GM23338 (cell line): ENCODE measurements at regions not wholly inside any gene's neighbourhood (a gene's known extent, or its start where the extent isn't known, plus 50 kb on each side); places are given as distances from the start of the nearest gene placed in this dataset.

Source experiments
- ATAC-seq: fragments of 200-7000 bp; cut with Tn5 transposase; 3 replicates; pipeline ENCODE4 v1.9.1; 2020
- DNase-seq: peaks from one replicate; pipeline ENCODE4 v3.0.0-alpha.2; 2015; ENCODE audit warnings: low spot score
- H2AFZ ChIP-seq: fragments of 200-600 bp; sonication (generic); 2 replicates; pipeline ENCODE4 v1.8.0; 2016; ENCODE audit warnings: antibody characterized with exemption, mild to moderate bottlenecking, moderate library complexity
- H3F3A ChIP-seq: fragments of 200-600 bp; sonication (generic); replicated peaks from 2 replicates; pipeline ENCODE4 v1.8.0; 2017; ENCODE audit warnings: antibody characterized with exemption, mixed run types, low read depth
- H3K27ac ChIP-seq: fragments of 200-600 bp; sonication (generic); 2 replicates; pipeline ENCODE4 v1.6.1; 2016; ENCODE audit warnings: low read depth
- H3K27me3 ChIP-seq: fragments of 200-600 bp; sonication (generic); 2 replicates; pipeline ENCODE4 v1.8.0; 2016; ENCODE audit warnings: mild to moderate bottlenecking, mixed run types, moderate library complexity; ENCODE audit not compliant: insufficient read depth
- H3K36me3 ChIP-seq: fragments of 200-600 bp; sonication (generic); 2 replicates; pipeline ENCODE4 v1.8.0; 2016; ENCODE audit warnings: mild to moderate bottlenecking; ENCODE audit not compliant: insufficient read depth
- H3K4me1 ChIP-seq: fragments of 200-600 bp; sonication (generic); 2 replicates; pipeline ENCODE4 v1.8.0; 2016; ENCODE audit warnings: mild to moderate bottlenecking, moderate library complexity; ENCODE audit not compliant: insufficient read depth
- H3K4me2 ChIP-seq: fragments of 200-600 bp; sonication (generic); 2 replicates; pipeline ENCODE4 v1.7.1; 2017; ENCODE audit warnings: mixed run types
- H3K4me3 ChIP-seq: fragments of 200-600 bp; sonication (generic); 2 replicates; pipeline ENCODE4 v1.6.1; 2016; ENCODE audit warnings: mixed run types
- H3K79me2 ChIP-seq: fragments of 200-600 bp; sonication (generic); replicated peaks from 2 replicates; pipeline ENCODE4 v1.8.0; 2017; ENCODE audit warnings: mild to moderate bottlenecking; ENCODE audit not compliant: insufficient read depth
- H3K9me2 ChIP-seq: fragments of 200-600 bp; sonication (generic); 2 replicates; pipeline ENCODE4 v1.8.0; 2017; ENCODE audit not compliant: insufficient read depth
- H4K20me1 ChIP-seq: fragments of 200-600 bp; sonication (generic); replicated peaks from 2 replicates; pipeline ENCODE4 v1.8.0; 2017; ENCODE audit warnings: mild to moderate bottlenecking; ENCODE audit not compliant: insufficient read depth
- H3K27ac Mint-ChIP-seq: 2 replicates; pipeline ENCODE4 v1.8.0; 2020; ENCODE audit warnings: inconsistent platforms, mild to moderate bottlenecking, moderate library complexity, mixed read lengths
- H3K27me3 Mint-ChIP-seq: 3 replicates; pipeline ENCODE4 v1.8.0; 2022; ENCODE audit warnings: low read depth, mild to moderate bottlenecking, moderate library complexity, mixed read lengths, inconsistent platforms; ENCODE audit not compliant: insufficient read depth, poor library complexity
- H3K36me3 Mint-ChIP-seq: 3 replicates; pipeline ENCODE4 v1.8.0; 2021; ENCODE audit warnings: low read depth, mild to moderate bottlenecking, inconsistent platforms, moderate library complexity, mixed read lengths
- H3K4me1 Mint-ChIP-seq: 3 replicates; pipeline ENCODE4 v1.8.0; 2020; ENCODE audit warnings: mild to moderate bottlenecking, inconsistent platforms, mixed read lengths
- H3K4me3 Mint-ChIP-seq: 3 replicates; pipeline ENCODE4 v1.8.0; 2021; ENCODE audit warnings: moderate library complexity, mild to moderate bottlenecking, inconsistent platforms, mixed read lengths
- H3K9me3 Mint-ChIP-seq: 3 replicates; pipeline ENCODE4 v1.8.0; 2020; ENCODE audit warnings: moderate library complexity, mild to moderate bottlenecking, inconsistent platforms, mixed read lengths
- CREB1 ChIP-seq: fragments of 250-450 bp; sonication (Bioruptor Pico); IDR thresholded peaks from 2 replicates; pipeline ENCODE4 v1.5.0; 2020; ENCODE audit warnings: low read depth, mild to moderate bottlenecking, moderate library complexity
- EZH2 ChIP-seq: fragments of 200-600 bp; sonication (generic); IDR thresholded peaks from one replicate; pipeline ENCODE4 v1.8.0; 2017; ENCODE audit warnings: antibody characterized with exemption, mild to moderate bottlenecking, low read depth; ENCODE audit not compliant: unreplicated experiment
- EZH2phosphoT487 ChIP-seq: fragments of 200-600 bp; sonication (generic); IDR thresholded peaks from one replicate; pipeline ENCODE4 v1.8.1; 2018; ENCODE audit warnings: antibody characterized with exemption; ENCODE audit not compliant: unreplicated experiment
- NANOG ChIP-seq: IDR thresholded peaks from 2 replicates; pipeline ENCODE4 v1.6.1; 2016; ENCODE audit warnings: antibody characterized with exemption, borderline replicate concordance
- POLR2AphosphoS5 ChIP-seq: IDR thresholded peaks from 2 replicates; pipeline ENCODE4 v1.6.1; 2016; ENCODE audit warnings: antibody characterized with exemption, low read depth
- STAT1 ChIP-seq: IDR thresholded peaks from one replicate; pipeline ENCODE4 v1.6.1; 2016; ENCODE audit warnings: antibody characterized with exemption; ENCODE audit not compliant: unreplicated experiment
- ZNF114 ChIP-seq: fragments of 250-450 bp; sonication (Bioruptor Pico); IDR thresholded peaks from 2 replicates; pipeline ENCODE4 v1.5.0; 2020; ENCODE audit warnings: mild to moderate bottlenecking, moderate library complexity
- ZNF331 ChIP-seq: fragments of 250-450 bp; sonication (Bioruptor Pico); IDR thresholded peaks from 2 replicates; pipeline ENCODE4 v1.5.0; 2020; ENCODE audit warnings: low read depth, mild to moderate bottlenecking, moderate library complexity
- TF ChIP-seq, protein P1 (sequence below): IDR thresholded peaks from 2 replicates; pipeline ENCODE4 v1.6.1; 2016; ENCODE audit warnings: antibody characterized with exemption
- TF ChIP-seq, protein P2 (sequence below), 2 experiments: fragments of 200-600 bp in 1 of 2; sonication (generic) in 1 of 2; conservative IDR thresholded peaks; 2 replicates each; pipeline versions ENCODE4 v1.5.1 to v1.6.1; 2016 to 2017; ENCODE audit warnings: antibody characterized with exemption in 2 of 2, low read depth in 2 of 2, mild to moderate bottlenecking in 2 of 2, moderate library complexity in 1 of 2
- TF ChIP-seq, protein P3 (sequence below): fragments of 250-450 bp; sonication (Bioruptor Pico); IDR thresholded peaks from 2 replicates; pipeline ENCODE4 v1.5.0; 2020; ENCODE audit warnings: mild to moderate bottlenecking, moderate library complexity

DNA sequence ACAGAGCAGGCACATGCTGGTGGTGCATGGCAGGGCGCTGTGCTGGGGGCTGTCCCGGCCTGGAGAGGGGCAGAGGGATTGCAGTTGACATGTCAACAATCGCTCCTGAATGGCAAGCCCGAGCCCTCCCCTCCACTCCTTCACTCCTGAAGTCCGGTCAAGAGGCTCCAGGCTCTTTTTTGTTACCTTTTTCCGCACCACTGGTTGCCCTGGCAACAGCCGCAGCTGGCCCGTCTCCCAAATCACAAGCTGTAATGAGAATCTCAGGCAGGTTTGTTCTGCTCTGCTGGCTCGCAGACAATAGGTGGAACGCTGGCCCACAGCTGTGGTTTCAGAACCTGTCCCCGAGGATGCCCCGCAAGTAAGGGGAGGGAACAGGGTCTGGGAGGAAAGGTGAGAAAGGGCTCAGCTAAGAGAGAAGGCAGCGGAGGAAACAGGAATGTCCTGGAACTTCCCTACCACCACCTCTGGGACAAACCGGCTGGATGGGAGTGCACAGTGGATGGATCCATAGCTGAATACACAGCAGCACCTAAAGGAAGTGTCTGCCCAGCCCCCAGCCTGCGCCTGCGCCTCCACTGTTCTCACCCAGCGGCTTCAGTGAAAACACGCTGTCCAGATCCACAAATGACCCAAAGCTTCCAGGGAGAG is 58.9 kb downstream of the CALML3 start (continued):
- TF ChIP-seq, protein P1, sequence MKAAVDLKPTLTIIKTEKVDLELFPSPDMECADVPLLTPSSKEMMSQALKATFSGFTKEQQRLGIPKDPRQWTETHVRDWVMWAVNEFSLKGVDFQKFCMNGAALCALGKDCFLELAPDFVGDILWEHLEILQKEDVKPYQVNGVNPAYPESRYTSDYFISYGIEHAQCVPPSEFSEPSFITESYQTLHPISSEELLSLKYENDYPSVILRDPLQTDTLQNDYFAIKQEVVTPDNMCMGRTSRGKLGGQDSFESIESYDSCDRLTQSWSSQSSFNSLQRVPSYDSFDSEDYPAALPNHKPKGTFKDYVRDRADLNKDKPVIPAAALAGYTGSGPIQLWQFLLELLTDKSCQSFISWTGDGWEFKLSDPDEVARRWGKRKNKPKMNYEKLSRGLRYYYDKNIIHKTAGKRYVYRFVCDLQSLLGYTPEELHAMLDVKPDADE = no peak
- TF ChIP-seq, protein P2, sequence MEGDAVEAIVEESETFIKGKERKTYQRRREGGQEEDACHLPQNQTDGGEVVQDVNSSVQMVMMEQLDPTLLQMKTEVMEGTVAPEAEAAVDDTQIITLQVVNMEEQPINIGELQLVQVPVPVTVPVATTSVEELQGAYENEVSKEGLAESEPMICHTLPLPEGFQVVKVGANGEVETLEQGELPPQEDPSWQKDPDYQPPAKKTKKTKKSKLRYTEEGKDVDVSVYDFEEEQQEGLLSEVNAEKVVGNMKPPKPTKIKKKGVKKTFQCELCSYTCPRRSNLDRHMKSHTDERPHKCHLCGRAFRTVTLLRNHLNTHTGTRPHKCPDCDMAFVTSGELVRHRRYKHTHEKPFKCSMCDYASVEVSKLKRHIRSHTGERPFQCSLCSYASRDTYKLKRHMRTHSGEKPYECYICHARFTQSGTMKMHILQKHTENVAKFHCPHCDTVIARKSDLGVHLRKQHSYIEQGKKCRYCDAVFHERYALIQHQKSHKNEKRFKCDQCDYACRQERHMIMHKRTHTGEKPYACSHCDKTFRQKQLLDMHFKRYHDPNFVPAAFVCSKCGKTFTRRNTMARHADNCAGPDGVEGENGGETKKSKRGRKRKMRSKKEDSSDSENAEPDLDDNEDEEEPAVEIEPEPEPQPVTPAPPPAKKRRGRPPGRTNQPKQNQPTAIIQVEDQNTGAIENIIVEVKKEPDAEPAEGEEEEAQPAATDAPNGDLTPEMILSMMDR (conservative IDR thresholded peaks at IDR 0.05; ENCODE audit: low read depth in 2 of 2) = no peak
- TF ChIP-seq CREB1 (no peak), ZNF114 (no peak), EZH2 (no peak)

DNA sequence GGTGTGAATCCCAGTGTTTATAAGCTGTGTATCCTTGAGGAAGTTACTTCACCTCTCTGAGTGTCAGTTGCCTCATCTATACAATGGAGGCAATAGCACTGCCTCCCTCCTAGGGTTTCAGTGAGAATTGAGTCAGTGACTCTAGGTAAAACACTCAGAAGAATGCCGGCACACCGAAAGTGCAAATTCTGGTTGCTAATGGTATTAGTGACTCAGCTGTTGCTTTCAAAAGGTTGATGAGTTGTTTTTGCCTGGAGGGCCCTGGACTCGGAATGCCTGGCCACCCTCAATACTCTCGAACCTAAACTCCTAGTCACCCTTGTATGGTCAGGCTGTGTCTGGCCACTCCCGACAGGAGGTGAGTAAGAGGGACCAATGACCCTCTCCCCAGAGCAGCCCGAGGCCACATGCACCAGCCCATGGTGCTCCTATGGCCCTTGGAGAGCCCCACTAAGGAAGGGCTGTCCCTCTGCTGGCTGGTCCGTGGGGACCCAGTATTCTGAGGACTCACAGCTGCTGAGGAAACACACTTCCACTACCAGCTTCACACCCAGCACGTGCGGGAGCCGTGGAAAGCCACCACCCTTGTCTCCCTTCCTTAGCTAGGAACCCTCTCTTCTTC is 60.2 kb downstream of the CALML3 start:
- Mint-ChIP-seq H3K9me3 (no peaks in the 10 kb centered on the region), H3K36me3 (no peaks in the 10 kb centered on the region), H3K4me1 (peaks cover 36% of the 10 kb centered on the region), H3K4me3 (no peak overlapping the region), H3K27ac (no peak overlapping the region), H3K27me3 (peaks cover 14% of the 10 kb centered on the region)
- ATAC-seq (no peak), DNase-seq (no peak)
- no peaks in the 10 kb centered on the region for H3K27me3 ChIP-seq
- H2AFZ ChIP-seq = peak overlapping the region; percentile 72; the same call in 1 of the 2 replicates
- TF ChIP-seq EZH2phosphoT487 (no peak), POLR2AphosphoS5 (no peak), NANOG (no peak), EZH2 (no peak), CREB1 (no peak), ZNF331 (CRISPR knock-in tag) (no peak), STAT1 (no peak)
- TF ChIP-seq, protein P3, sequence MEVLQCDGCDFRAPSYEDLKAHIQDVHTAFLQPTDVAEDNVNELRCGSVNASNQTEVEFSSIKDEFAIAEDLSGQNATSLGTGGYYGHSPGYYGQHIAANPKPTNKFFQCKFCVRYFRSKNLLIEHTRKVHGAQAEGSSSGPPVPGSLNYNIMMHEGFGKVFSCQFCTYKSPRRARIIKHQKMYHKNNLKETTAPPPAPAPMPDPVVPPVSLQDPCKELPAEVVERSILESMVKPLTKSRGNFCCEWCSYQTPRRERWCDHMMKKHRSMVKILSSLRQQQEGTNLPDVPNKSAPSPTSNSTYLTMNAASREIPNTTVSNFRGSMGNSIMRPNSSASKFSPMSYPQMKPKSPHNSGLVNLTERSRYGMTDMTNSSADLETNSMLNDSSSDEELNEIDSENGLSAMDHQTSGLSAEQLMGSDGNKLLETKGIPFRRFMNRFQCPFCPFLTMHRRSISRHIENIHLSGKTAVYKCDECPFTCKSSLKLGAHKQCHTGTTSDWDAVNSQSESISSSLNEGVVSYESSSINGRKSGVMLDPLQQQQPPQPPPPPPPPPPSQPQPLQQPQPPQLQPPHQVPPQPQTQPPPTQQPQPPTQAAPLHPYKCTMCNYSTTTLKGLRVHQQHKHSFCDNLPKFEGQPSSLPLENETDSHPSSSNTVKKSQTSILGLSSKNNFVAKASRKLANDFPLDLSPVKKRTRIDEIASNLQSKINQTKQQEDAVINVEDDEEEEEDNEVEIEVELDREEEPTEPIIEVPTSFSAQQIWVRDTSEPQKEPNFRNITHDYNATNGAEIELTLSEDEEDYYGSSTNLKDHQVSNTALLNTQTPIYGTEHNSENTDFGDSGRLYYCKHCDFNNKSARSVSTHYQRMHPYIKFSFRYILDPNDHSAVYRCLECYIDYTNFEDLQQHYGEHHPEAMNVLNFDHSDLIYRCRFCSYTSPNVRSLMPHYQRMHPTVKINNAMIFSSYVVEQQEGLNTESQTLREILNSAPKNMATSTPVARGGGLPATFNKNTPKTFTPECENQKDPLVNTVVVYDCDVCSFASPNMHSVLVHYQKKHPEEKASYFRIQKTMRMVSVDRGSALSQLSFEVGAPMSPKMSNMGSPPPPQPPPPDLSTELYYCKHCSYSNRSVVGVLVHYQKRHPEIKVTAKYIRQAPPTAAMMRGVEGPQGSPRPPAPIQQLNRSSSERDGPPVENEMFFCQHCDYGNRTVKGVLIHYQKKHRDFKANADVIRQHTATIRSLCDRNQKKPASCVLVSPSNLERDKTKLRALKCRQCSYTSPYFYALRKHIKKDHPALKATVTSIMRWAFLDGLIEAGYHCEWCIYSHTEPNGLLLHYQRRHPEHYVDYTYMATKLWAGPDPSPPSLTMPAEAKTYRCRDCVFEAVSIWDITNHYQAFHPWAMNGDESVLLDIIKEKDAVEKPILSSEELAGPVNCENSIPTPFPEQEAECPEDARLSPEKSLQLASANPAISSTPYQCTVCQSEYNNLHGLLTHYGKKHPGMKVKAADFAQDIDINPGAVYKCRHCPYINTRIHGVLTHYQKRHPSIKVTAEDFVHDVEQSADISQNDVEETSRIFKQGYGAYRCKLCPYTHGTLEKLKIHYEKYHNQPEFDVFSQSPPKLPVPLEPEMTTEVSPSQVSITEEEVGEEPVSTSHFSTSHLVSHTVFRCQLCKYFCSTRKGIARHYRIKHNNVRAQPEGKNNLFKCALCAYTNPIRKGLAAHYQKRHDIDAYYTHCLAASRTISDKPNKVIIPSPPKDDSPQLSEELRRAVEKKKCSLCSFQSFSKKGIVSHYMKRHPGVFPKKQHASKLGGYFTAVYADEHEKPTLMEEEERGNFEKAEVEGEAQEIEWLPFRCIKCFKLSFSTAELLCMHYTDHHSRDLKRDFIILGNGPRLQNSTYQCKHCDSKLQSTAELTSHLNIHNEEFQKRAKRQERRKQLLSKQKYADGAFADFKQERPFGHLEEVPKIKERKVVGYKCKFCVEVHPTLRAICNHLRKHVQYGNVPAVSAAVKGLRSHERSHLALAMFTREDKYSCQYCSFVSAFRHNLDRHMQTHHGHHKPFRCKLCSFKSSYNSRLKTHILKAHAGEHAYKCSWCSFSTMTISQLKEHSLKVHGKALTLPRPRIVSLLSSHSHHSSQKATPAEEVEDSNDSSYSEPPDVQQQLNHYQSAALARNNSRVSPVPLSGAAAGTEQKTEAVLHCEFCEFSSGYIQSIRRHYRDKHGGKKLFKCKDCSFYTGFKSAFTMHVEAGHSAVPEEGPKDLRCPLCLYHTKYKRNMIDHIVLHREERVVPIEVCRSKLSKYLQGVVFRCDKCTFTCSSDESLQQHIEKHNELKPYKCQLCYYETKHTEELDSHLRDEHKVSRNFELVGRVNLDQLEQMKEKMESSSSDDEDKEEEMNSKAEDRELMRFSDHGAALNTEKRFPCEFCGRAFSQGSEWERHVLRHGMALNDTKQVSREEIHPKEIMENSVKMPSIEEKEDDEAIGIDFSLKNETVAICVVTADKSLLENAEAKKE = no peak
- TF ChIP-seq, protein P2 (conservative IDR thresholded peaks at IDR 0.05; ENCODE audit: low read depth in 2 of 2) = no peak
- TF ChIP-seq, protein P1 = no peak
- H3K27ac ChIP-seq = no peak overlapping the region
- no peaks in the 10 kb centered on the region for H4K20me1 ChIP-seq
- H3K4me3 ChIP-seq = no peak overlapping the region
- no peaks in the 10 kb centered on the region for H3K79me2 ChIP-seq
- H3F3A ChIP-seq = no peaks in the 10 kb centered on the region
- no peaks in the 10 kb centered on the region for H3K9me2 ChIP-seq
- H3K4me1 ChIP-seq = peaks cover 43% of the 10 kb centered on the region
- H3K4me2 ChIP-seq = no peak overlapping the region
- no peaks in the 10 kb centered on the region for H3K36me3 ChIP-seq
